ENCODE measurements at regions not wholly inside any gene's neighbourhood (a gene's known extent, or its start where the extent isn't known, plus 50 kb on each side); places are given as distances from the start of the nearest gene placed in this dataset.

- TF ChIP-seq CTCF (IDR thresholded peaks at IDR 0.05) (no peak), POLR2AphosphoS5 (IDR thresholded peaks at IDR 0.05; ENCODE audit: low read depth, low read length) (no peak)
Measured at GRCh38 chr1:106910798-106911197, 145.7 kb upstream of the PRMT6 start.

Data from Panc1 (cell line).